Nucleus accumbens (tissue), 56 donors: ENCODE measurements at regions not wholly inside any gene's neighbourhood (a gene's known extent, or its start where the extent isn't known, plus 50 kb on each side); places are given as distances from the start of the nearest gene placed in this dataset.

Source experiments
- DNase-seq, 56 donors: peaks; one replicate each; lab custom pipeline; 2025; lab: John Stamatoyannopoulos, UW

DNA sequence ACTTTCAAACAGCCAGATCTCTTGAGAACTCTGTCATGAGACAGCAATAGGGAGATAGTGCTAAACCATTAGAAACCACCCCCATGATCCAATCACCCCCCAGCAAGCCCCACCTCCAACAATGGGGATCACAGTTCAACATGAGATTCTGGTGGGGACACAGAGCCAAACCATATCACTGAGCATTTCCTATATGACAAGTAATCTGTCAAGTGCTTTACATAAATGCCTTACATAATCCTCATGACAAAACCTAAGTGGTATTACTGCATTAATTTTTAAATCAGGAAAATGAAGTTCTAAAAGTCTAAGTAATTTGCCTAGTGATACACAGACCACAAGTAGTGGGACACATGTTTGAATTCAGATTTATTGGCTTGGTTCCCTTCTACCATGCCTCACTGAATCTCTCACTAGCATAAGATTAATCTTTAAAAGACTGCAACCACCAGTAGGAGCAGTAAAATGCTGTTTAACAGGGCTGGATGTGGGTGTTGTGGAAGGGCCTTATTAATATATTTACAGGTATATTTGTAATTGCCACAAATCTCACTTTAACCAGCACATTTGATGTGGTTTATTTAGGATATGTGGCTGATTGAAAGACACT, 323.1 kb upstream of the FBXO33 start:
- no peak for DNase-seq

DNA sequence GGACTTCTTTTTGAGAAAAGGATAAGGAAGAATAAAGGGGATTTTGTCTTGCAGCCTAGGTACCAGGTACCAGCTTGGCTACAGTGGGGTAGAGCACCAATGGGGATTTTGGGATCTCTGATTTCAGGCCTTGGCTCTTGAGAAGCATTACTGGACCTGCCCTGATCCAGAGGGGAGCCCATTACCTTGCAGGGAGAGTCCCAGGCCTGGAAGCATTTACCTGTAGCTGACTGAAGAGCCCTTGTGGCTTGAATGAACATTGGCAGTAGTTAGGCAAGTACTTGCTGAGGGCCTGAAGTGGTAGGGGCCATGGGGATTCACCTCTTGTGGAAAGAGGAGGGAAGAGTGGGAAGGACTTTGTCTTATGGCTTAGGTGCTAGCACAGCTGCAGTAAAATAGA, 308.2 kb upstream of the FBXO33 start:
- DNase-seq = no peak

DNA sequence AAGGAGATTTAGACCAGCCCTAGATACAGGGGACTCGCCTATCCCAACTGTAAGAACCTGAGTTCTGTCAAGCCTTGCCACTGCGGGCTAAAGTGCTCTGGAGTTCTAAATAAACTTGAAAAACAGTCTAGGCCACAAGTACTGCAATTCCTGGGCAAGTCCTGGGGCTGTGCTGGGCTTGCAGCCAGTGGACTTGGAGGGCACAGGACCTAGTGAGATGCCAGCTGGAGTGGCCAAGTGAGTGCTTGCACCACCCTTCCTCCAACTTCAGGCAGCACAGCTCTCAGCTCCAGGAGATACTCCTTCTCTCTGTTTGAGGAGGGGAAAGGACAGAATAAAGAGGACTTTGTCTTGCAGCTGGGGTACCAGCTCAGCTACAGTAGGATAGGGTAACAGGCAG, 307.6 kb upstream of the FBXO33 start:
- DNase-seq = peak in 33 of 56 donors; percentile 3 to 75 (median 28)

DNA sequence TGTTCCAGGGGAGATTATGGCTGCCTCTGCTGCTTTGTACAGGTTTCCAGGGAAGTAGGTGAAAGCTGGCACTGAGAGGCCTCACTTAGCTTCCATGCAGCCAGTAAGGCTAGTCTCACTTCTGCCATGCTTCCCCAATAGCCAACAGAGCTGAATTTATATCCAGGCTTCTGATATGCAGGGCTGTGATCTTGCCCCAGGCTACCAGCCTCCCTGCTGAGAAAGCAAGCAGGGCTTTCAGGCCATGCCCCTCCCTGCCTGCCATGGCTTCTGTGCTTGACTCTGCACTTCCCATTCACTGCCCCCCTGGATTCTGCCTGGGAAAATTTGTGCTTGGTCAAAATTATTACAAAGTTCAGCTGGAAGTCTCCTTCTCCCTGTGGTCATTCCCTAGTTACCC, 302.1 kb upstream of the FBXO33 start:
- no peak for DNase-seq

DNA sequence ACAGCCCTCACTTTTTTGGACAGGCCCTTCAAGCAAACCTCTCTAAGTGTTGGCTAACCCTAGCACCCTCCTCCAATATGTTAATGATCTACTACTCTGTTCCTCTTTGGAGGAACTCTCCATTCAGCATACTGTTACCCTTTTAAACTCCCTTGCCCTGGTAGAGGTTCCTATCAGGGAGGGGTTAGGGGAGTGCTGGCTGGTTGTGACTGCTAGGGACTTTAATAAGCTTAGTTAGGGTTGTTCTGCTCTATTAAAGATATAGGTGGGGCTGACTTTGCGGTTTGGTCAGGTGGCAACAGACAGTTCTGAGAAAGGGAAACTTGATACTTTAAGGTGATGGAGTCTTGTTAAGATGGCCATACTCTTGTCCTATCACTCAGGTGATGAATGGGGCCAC, 301.5 kb upstream of the FBXO33 start:
- no peak for DNase-seq

DNA sequence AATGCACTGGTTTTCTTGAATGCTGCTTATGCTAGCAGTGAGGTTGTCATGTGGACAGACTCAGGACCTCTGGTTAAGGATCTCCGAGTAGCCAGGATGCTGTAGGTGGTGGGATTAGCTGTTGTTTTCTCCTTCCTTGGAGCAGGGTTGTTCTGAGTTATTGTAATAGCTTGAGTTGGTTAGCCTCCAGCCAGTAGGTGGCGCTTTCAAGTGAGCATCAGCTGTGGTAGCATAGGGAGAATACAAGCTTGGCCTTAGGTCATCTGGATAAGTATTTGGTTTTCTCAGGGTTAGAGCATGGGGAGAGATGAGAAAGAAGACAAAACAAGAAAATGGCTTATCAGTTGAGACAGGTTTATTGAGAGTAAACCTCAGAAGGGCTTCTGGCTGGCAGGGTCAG, 299.7 kb upstream of the FBXO33 start:
- no peak for DNase-seq

DNA sequence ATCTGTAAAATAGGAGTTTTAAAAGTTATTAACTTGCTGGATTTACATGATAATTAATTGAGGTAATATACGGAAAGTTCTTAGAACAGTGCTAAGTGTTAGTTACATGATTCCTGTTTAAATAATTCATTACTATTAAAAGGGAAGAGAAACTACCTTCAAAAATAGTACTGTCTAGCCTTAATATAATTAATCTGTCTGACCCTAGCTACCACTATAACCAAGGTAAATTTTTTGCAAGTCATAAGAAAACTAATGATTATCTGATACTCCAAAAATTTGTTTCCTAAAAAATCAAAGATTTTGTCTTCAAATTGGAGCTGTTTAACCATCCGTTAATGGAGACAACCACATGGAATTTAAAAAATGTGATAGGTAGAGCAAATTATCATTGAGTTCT, 294.3 kb upstream of the FBXO33 start:
- DNase-seq = no peak

DNA sequence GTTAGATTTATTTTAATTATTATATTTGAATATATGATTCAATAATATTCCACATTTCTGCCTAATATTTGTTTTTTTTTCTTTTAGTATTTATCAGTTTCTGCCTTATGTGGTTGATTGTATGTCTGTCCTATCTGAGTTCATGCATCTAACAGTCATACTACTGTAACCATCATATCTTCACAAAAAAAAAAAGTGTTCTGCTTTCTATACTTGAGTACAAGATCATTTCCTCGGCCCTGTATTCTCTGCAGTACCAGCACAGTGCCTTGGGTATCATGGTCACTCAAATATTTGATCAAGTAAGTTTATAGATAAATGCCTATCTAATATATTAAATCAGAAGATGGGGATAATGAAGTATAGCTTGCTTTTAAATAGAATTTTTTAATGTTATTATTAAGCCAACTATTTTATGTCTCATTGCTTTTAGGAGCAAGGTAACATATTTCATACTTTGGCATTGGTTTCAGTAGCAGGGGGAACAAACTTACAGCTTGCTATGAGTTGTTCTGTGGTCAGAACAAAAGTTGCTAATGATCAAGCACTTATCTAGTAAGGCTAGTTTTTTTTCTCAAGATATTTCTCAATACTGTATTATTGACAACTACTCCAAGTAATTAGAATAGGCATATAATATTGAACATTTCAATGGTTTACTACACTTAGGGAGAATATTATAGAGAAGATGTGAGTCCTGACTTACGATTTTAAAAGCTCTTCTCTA, 290.5 kb upstream of the FBXO33 start:
- DNase-seq = no peak

DNA sequence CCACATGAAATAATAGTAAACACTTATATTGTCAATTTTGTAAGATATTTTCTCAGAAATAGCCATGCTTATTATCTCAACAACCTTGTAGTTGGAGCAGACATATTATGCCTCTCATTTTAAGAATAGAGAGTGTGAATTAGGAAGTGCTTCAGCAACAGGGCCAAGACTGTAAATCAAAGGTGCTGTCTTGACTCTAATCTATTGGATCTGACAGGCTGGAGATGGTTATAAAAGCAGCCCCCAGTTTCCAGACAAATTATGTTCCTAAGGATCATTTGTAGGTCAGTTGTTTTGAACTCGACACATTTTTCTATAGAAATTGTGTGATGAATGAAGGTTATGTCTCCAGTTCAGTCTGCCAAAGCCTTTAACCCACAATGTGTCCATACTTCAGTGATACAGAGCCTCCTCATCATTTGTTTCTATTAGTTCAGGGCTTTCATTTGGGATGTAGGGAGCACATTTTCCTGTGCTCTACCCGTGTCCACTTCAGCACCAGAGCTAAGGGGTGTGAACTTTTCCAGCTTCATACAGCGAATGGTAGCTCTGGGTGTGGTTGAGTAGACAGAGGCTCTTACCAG, 284.8 kb upstream of the FBXO33 start:
- DNase-seq = no peak

DNA sequence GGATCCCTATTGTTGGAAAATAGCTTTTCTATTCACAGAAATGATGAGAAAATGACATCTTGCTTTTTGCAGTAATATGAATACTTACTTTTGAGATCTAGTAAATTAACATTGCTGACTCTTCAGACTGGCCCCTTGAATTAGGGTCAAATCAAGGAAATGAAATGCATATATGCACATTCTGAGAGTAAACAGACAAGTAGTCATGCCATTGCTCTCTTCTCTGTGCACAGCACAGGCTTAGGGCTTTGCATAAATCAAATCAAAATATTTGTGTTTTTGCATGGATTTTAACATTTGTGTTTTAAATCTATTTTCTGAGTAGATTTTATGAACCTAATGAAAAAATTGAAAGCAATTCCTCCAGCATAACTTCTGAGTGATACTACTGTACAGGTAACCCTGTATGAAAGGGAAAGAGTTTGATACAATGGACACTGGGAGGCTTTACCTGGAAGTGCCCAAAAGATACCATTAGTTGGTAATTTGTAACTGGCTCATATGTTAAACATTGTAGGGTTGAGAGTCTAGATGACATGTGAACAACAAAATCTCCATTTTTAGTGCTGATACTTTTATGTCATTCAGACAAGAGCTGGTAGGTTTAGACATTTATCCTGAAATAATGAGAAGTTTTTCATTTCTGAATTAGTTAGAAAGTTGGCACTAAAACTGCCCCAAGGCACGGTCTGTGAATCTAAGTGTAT, 280.2 kb upstream of the FBXO33 start:
- no peak for DNase-seq

DNA sequence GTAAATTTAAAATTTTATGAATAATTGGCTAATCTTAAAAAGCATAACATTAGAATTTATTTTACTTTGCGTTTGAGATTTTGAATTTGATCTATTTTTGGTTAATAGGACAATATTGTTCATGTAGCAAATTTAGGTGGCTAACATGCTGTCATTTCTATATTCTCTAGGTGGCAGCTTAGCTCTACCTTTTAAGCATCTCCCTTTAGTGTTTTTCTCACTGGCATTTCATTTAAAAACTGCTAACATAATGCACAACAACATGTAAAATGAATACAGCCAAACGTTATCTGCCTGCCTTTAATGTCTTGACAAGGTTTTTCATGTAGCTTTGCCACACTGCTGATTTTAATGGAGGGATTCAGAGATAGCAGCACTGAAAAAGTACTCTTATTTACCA, 272.4 kb upstream of the FBXO33 start:
- DNase-seq = no peak

DNA sequence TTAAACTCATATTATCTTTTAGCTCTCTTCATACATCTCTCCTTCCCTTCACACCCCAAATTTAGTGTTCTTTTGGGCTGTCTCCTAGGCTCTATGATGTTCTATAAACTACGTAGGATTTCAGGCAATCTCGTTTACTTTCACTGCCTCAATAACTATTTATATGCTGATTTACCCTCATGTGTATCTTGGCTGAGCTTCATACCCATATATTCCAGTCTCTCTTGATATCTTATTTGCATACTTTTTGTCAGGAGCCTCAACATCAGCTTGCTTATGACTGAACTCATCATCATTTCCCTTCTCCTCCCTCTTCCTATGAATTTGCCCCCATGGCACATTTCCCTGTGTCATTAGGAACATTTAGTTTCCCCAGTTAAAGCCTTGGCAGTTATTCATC, 262.1 kb upstream of the FBXO33 start:
- DNase-seq = no peak

DNA sequence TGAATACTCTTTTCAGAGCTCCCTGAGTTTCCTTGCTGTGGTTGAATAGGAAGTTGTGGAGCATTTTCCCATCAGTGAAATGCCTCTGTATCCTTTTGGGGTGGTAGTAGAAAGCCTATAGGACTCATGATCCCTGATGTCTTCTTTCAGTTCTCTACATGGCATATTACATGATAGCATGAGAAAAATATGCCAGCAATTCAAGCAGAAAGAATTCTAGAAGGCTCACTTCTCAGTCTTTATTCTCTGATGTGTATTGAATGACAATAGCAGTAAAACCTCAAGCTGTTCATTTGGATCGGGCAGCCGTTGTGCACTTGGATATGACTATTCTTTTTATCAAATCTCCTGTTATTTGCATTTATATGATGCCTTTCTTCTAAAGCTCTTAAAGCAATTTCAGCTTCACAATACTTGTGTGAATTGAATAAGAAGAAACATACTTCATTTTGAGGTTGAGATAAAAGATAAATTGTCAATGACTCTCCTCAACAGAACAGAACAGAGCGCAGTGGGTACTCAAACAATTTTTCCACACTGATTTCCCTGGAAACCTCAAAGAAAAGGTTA, 251.5 kb upstream of the FBXO33 start:
- no peak for DNase-seq

DNA sequence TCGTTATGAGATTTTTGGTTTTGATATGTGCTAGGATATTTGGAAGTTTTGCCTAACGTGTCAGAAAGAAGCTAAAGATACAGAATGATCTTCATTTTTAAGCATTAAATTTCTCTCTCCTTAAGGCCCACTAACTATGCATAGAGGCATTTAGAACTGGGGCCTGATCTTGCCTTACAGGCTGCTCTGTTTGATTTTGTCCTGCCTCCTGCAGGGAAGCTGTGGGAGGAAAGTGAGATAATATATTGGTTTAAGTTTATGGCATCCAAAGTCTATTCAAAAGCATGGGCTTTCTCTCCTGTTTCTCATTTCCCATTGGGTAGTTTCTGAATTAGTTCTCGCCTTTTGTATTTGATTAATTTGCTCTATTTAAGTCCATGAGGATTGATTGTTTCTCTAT, 250.3 kb upstream of the FBXO33 start:
- DNase-seq = no peak

DNA sequence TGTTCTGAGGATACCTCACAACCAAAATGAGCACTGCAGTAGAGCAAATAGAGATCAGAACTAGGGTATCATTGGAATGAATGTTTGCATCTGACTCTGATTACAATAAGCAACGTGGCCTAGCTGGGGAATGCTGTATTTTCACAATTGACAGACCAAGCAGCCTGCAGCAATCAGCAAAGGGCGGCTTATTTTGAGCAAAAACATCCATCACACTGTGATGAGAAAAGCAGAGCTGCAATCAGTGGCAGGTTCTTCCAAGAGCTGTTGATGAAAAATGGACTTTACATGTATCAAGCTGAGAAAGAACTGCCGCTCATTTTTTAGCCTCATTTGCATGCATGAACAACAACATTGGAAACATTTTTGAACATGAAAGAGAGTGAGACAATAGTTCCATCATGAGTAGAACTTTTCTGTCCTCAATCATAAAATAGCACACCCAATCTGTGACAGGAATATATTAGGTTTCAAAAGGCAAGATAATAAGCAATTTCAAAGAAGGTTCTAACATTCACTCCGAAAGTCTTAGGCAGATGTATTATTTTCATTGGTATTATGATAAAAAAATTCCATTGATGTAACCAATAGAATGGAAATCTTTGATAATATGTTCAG, 249.7 kb upstream of the FBXO33 start:
- DNase-seq = no peak

DNA sequence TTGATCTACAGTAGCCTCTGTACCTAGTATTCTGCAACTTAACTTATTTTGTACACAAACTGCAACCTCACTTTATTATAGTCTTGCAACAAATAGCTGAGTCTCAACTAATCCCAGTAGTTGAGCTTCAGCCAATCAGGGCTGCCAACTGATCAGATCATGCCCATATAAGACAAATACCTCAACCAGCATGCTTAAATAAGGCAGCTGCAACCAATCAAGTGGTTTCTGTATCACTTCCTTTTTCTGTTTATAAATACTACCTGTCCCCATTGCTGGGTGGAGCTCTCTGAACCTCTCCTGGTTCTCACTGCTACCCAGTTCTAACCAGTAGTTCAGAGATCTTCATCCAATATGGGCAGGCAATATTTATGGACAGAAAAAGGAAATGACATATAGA, 248.5 kb upstream of the FBXO33 start:
- no peak for DNase-seq

DNA sequence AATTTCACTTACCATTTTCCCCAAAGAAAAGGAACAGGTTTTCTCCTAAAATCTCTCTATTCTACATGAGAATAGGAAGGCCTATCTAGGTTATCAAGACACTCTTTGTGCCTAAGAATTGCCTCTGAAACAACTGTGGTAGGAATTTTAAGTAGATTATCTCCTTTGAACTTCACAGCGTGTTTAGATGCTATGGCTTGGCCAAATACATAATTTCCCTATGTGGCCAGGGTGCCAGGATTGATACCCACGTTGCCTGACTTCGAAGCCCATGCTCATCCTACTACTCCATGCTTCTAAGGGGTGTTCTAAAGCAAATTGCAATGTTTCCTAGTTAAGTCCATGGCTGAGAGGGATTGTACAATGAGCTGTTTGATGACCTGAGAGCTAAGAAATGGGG, 241.5 kb upstream of the FBXO33 start:
- no peak for DNase-seq

DNA sequence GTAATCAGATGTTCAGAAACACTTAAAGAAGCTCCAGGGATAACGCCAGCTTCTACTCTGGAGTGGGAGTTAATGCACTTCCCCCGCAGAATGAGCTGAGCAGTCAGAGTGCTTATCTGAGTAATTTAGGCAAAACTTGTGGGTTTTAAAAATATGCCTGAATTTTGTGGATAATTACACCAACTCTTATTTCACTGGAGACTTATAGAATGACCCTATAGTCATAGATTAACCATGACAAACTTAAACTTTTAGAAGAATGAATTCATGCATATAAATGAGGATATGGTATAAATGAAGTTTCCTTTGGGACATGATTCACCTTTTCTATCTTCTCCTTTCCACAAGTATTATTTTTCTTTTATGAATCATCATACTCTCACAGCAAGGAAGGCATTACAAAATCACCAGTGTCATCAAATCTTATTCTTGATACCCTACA, 241.1 kb upstream of the FBXO33 start:
- peak in 20 of 56 donors; percentile 0 to 66 (median 29) for DNase-seq

DNA sequence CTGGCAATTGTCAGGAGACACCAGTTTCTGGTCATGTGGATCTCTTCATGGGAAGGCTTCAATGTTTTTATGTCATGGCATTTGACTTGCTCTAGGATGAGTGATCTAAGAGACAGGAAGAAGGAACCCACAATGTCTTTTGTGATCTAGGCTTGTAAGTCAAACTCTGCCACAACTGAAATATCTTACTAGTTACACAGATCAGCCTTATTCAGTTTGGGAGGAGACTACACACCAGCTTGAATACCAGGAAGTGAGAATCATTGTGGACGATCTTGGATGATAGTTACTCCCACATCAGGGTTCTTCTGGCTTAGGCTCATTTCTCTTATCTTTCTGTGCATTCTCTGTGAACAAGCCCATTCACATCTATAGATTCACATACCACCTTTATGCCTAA, 236.2 kb upstream of the FBXO33 start:
- DNase-seq = no peak

DNA sequence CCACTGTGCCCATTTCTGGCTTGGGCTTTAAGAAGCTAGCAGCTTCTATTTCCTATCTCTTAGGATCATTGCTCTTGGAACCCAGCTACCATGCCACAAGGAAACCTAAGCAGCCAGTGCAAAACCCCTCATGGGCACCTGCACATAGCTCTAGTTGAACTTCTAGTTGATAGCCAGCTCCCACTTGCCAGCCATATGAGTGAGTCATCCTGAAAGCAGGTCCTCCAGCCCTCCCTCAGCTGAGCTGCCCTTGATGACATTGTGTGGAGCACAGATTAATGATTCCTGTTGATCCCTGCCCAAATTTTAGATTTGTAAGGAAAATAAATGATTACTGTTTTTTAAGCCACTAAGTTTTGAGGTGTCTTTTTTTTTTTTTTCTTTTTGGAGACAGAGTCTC, 234.2 kb upstream of the FBXO33 start:
- no peak for DNase-seq

DNA sequence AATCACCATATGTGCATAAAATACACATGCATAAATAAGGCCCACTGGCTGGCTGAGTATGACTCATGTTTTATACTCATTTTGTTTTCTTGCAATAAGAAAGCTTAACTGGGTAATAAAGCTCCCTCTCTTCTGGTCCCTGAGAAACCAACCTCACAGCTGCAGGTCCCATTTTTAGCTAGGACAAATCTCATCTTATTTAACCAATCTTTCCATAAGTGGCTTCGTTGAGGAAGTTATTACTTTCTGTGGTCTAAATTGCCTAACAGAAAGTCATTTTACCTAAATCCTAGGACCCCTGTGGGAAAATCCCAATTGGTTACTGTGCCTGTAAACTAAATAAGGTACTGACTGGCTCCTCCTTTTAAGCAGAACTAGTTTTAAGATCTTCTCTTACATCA, 232.8 kb upstream of the FBXO33 start:
- DNase-seq = no peak
